HL-60 (cell line): ENCODE measurements at regions not wholly inside any gene's neighbourhood (a gene's known extent, or its start where the extent isn't known, plus 50 kb on each side); places are given as distances from the start of the nearest gene placed in this dataset.

ENCODE experiments used
- DNase-seq, 2 experiments: peaks; one replicate each; pipeline ENCODE4 v3.0.0-alpha.2; 2010 to 2020; ENCODE audit warnings: low read depth in 1 of 2, low spot score in 1 of 2
- H3K27ac ChIP-seq: fragments of 250-450 bp; sonication (Bioruptor Pico); replicated peaks from 2 replicates; pipeline ENCODE4 v1.5.1; 2020; ENCODE audit warnings: mild to moderate bottlenecking, moderate library complexity
- H3K27me3 ChIP-seq: fragments of 250-450 bp; sonication (Bioruptor Pico); 2 replicates; pipeline ENCODE4 v1.5.1; 2021; ENCODE audit warnings: mild to moderate bottlenecking, moderate library complexity; ENCODE audit not compliant: insufficient read depth, poor library complexity, severe bottlenecking
- H3K4me3 ChIP-seq: replicated peaks from 2 replicates; pipeline ENCODE4 v1.5.1; 2011; ENCODE audit warnings: mild to moderate bottlenecking, control low read depth, low read length; ENCODE audit not compliant: insufficient read depth
- CTCF ChIP-seq: IDR thresholded peaks from one replicate; pipeline ENCODE4 v1.5.1; 2011; ENCODE audit warnings: low read length, control low read depth, inconsistent platforms; ENCODE audit not compliant: insufficient read depth
- GABPA ChIP-seq: IDR thresholded peaks from 2 replicates; pipeline ENCODE4 v1.6.1; 2012; ENCODE audit warnings: low read depth
- POLR2AphosphoS5 ChIP-seq: IDR thresholded peaks from 2 replicates; pipeline ENCODE4 v1.6.1; 2012; ENCODE audit warnings: low read depth
- REST ChIP-seq: IDR thresholded peaks from 2 replicates; pipeline ENCODE4 v1.6.1; 2012; ENCODE audit warnings: low read depth; ENCODE audit not compliant: insufficient replicate concordance
- SPI1 ChIP-seq: IDR thresholded peaks from 2 replicates; pipeline ENCODE4 v1.6.1; 2012; ENCODE audit warnings: low read depth, mild to moderate bottlenecking, borderline replicate concordance

GRCh38 chr11:128346804-128347203, 240.6 kb downstream of the ETS1 start:
- H3K4me3 ChIP-seq = no peak overlapping the region
- no peak overlapping the region for H3K27ac ChIP-seq
- DNase-seq = no peak
- TF ChIP-seq POLR2AphosphoS5 = no peak
- TF ChIP-seq GABPA = no peak
- no peak for TF ChIP-seq REST
- H3K27me3 ChIP-seq = peaks cover 9% of the 10 kb centered on the region

- Histone ChIP-seq H3K27ac (no peak overlapping the region), H3K4me3 (no peak overlapping the region), H3K27me3 (peaks cover 6% of the 10 kb centered on the region)
- TF ChIP-seq GABPA = no peak
- TF ChIP-seq SPI1 = no peak
- no peak for TF ChIP-seq REST
- TF ChIP-seq CTCF = no peak
- no peak for TF ChIP-seq POLR2AphosphoS5
- no peak for DNase-seq
These were observed 242.0 kb downstream of the ETS1 start for GRCh38 chr11:128345316-128345715.

- no peak overlapping the region for H3K27ac ChIP-seq
- TF ChIP-seq SPI1 (no peak), GABPA (no peak), REST (no peak), CTCF (no peak), POLR2AphosphoS5 (no peak)
These were observed 243.5 kb downstream of the ETS1 start for GRCh38 chr11:128343870-128344269.

GRCh38 chr11:128343135-128343514, 244.2 kb downstream of the ETS1 start:
- Histone ChIP-seq H3K4me3 (no peak overlapping the region), H3K27me3 (peaks cover 8% of the 10 kb centered on the region), H3K27ac (no peak overlapping the region)
- no peak for DNase-seq
- TF ChIP-seq SPI1 (no peak), REST (no peak), GABPA (no peak)

More at GRCh38 chr11:128343870-128344269, 243.5 kb downstream of the ETS1 start:
- DNase-seq = no peak
- no peak overlapping the region for H3K4me3 ChIP-seq
- H3K27me3 ChIP-seq = peaks cover 10% of the 10 kb centered on the region
